ENCODE measurements at regions not wholly inside any gene's neighbourhood (a gene's known extent, or its start where the extent isn't known, plus 50 kb on each side); places are given as distances from the start of the nearest gene placed in this dataset.

- TF ChIP-seq, protein P1, sequence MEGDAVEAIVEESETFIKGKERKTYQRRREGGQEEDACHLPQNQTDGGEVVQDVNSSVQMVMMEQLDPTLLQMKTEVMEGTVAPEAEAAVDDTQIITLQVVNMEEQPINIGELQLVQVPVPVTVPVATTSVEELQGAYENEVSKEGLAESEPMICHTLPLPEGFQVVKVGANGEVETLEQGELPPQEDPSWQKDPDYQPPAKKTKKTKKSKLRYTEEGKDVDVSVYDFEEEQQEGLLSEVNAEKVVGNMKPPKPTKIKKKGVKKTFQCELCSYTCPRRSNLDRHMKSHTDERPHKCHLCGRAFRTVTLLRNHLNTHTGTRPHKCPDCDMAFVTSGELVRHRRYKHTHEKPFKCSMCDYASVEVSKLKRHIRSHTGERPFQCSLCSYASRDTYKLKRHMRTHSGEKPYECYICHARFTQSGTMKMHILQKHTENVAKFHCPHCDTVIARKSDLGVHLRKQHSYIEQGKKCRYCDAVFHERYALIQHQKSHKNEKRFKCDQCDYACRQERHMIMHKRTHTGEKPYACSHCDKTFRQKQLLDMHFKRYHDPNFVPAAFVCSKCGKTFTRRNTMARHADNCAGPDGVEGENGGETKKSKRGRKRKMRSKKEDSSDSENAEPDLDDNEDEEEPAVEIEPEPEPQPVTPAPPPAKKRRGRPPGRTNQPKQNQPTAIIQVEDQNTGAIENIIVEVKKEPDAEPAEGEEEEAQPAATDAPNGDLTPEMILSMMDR (conservative IDR thresholded peaks at IDR 0.05) = no peak
- TF ChIP-seq ZFX (IDR thresholded peaks at IDR 0.05) = no peak
Observed at GRCh38 chr5:124689653-124690052, 56.8 kb downstream of the ZNF608 start.
